NCI-H2029 treated with DMSO at 0.1 percent for 48 hours (cell line): ENCODE measurements at regions not wholly inside any gene's neighbourhood (a gene's known extent, or its start where the extent isn't known, plus 50 kb on each side); places are given as distances from the start of the nearest gene placed in this dataset.

Source experiments
- DNase-seq: peaks from one replicate; lab custom pipeline; 2025; lab: John Stamatoyannopoulos, UW

GRCh38 chr18:39990540-39990939, 1964.5 kb upstream of the PIK3C3 start:
- no peak for DNase-seq

- no peak for DNase-seq
These were observed 1978.3 kb upstream of the PIK3C3 start for GRCh38 chr18:39976771-39977170.

GRCh38 chr18:39972521-39972920, 1982.5 kb upstream of the PIK3C3 start:
- no peak for DNase-seq

GRCh38 chr18:39969803-39970494, 1985.1 kb upstream of the PIK3C3 start:
- no peak for DNase-seq

- DNase-seq, result no peak
These were observed 1988.8 kb upstream of the PIK3C3 start for GRCh38 chr18:39966275-39966674.

GRCh38 chr18:39962546-39962945, 1992.5 kb upstream of the PIK3C3 start:
- no peak for DNase-seq

- DNase-seq, result no peak
These were observed 1994.5 kb upstream of the PIK3C3 start for GRCh38 chr18:39960550-39960949.

GRCh38 chr18:39959839-39960238, 1995.2 kb upstream of the PIK3C3 start:
- no peak for DNase-seq

GRCh38 chr18:39958876-39959275, 1996.2 kb upstream of the PIK3C3 start:
- no peak for DNase-seq

GRCh38 chr18:39952816-39953215, 2002.2 kb upstream of the PIK3C3 start:
- DNase-seq, result no peak

- no peak for DNase-seq
These were observed 2003.8 kb upstream of the PIK3C3 start for GRCh38 chr18:39951142-39951720.

GRCh38 chr18:39946623-39947061, 2008.4 kb upstream of the PIK3C3 start:
- DNase-seq, result no peak

- DNase-seq, result no peak
These were observed 2010.0 kb upstream of the PIK3C3 start for GRCh38 chr18:39945076-39945475.

- DNase-seq, result no peak
These were observed 2012.3 kb upstream of the PIK3C3 start for GRCh38 chr18:39942702-39943101.

- no peak for DNase-seq
These were observed 2016.1 kb upstream of the PIK3C3 start for GRCh38 chr18:39938676-39939608.

- no peak for DNase-seq
These were observed 2019.4 kb upstream of the PIK3C3 start for GRCh38 chr18:39935598-39935997.

- no peak for DNase-seq
These were observed 2036.2 kb upstream of the PIK3C3 start for GRCh38 chr18:39918847-39919246.

- no peak for DNase-seq
These were observed 2041.2 kb upstream of the PIK3C3 start for GRCh38 chr18:39913672-39914366.

- no peak for DNase-seq
These were observed 2043.3 kb upstream of the PIK3C3 start for GRCh38 chr18:39911716-39912115.

GRCh38 chr18:39909706-39910105, 2045.3 kb upstream of the PIK3C3 start:
- DNase-seq, result no peak

GRCh38 chr18:39886136-39886535, 2068.9 kb upstream of the PIK3C3 start:
- no peak for DNase-seq

- peak; percentile 3 for DNase-seq
These were observed 2082.4 kb upstream of the PIK3C3 start for GRCh38 chr18:39872651-39873050.
